GM18499 (cell line): ENCODE measurements at regions not wholly inside any gene's neighbourhood (a gene's known extent, or its start where the extent isn't known, plus 50 kb on each side); places are given as distances from the start of the nearest gene placed in this dataset.
"Not testable (repeated sequence)": the region's sequence is repeated elsewhere in the genome, so short reads cannot be mapped to it uniquely, and the experiment has no call there.

Experiments
- ATAC-seq: cut with Tn5 transposase; IDR thresholded peaks from one replicate; pipeline ENCODE4 v1.9.1; 2021; ENCODE audit warnings: moderate number of reproducible peaks; ENCODE audit not compliant: insufficient read depth, unreplicated experiment

- ATAC-seq, result no peak
Observed at GRCh38 chr1:194420706-194421105, 1234.3 kb upstream of the B3GALT2 start.

- no peak for ATAC-seq
Observed at GRCh38 chr1:194419721-194420120, 1233.3 kb upstream of the B3GALT2 start.

GRCh38 chr1:194410756-194411155, 1224.3 kb upstream of the B3GALT2 start:
- ATAC-seq, result no peak

GRCh38 chr1:194407238-194407637, 1220.8 kb upstream of the B3GALT2 start:
- ATAC-seq, result not testable (repeated sequence)

- no peak for ATAC-seq
Observed at GRCh38 chr1:194394676-194395075, 1208.3 kb upstream of the B3GALT2 start.

GRCh38 chr1:194387531-194387930, 1201.1 kb upstream of the B3GALT2 start:
- ATAC-seq, result no peak

GRCh38 chr1:194378517-194378916, 1192.1 kb upstream of the B3GALT2 start:
- ATAC-seq, result no peak

GRCh38 chr1:194374649-194375048, 1188.2 kb upstream of the B3GALT2 start:
- ATAC-seq, result no peak

- ATAC-seq, result no peak
Observed at GRCh38 chr1:194372266-194372665, 1185.9 kb upstream of the B3GALT2 start.

GRCh38 chr1:194369622-194370021, 1183.2 kb upstream of the B3GALT2 start:
- ATAC-seq, result no peak

- ATAC-seq, result no peak
Observed at GRCh38 chr1:194369060-194369459, 1182.6 kb upstream of the B3GALT2 start.

- ATAC-seq, result no peak
Observed at GRCh38 chr1:194367121-194367520, 1180.7 kb upstream of the B3GALT2 start.

GRCh38 chr1:194366705-194367104, 1180.3 kb upstream of the B3GALT2 start:
- no peak for ATAC-seq

GRCh38 chr1:194362327-194362726, 1175.9 kb upstream of the B3GALT2 start:
- no peak for ATAC-seq

GRCh38 chr1:194361374-194362131, 1175.1 kb upstream of the B3GALT2 start:
- no peak for ATAC-seq

- ATAC-seq, result no peak
Observed at GRCh38 chr1:194358208-194358581, 1171.8 kb upstream of the B3GALT2 start.

GRCh38 chr1:194357573-194358207, 1171.3 kb upstream of the B3GALT2 start:
- not testable (repeated sequence) for ATAC-seq

- ATAC-seq, result no peak
Observed at GRCh38 chr1:194355488-194356106, 1169.2 kb upstream of the B3GALT2 start.

GRCh38 chr1:194353121-194353520, 1166.7 kb upstream of the B3GALT2 start:
- no peak for ATAC-seq

- no peak for ATAC-seq
Observed at GRCh38 chr1:194347200-194347599, 1160.8 kb upstream of the B3GALT2 start.

GRCh38 chr1:194342484-194343262, 1156.3 kb upstream of the B3GALT2 start:
- no peak for ATAC-seq
